Pancreas (tissue), 10 donors: ENCODE measurements at regions not wholly inside any gene's neighbourhood (a gene's known extent, or its start where the extent isn't known, plus 50 kb on each side); places are given as distances from the start of the nearest gene placed in this dataset.

ENCODE experiments used
- ATAC-seq, 4 donors: fragments of 200-7000 bp; cut with Tn5 transposase; one replicate each; pipeline versions ENCODE4 v1.8.0 to v1.9.1; 2020; ENCODE audit warnings: mild to moderate bottlenecking in 4 of 4, moderate library complexity in 4 of 4
- DNase-seq, 6 donors: peaks; one replicate each; pipeline ENCODE4 v3.0.0-alpha.2; 2020
- FAIRE-seq: peaks from 2 replicates; lab custom pipeline; 2012; peaks lifted over from hg19 to GRCh38; lab: Jason Lieb, UNC
- H3K27ac ChIP-seq, 4 donors: fragments of 200-600 bp; sonication (generic); 1 replicate in 3 of 4; 2 replicates in 1 of 4; pipeline versions ENCODE4 v1.5.0 to v1.8.0; 2020
- H3K27me3 ChIP-seq, 4 donors: fragments of 200-600 bp; one replicate each; pipeline ENCODE4 v1.8.0; 2021
- H3K36me3 ChIP-seq, 3 donors: fragments of 200-600 bp; sonication (generic) in 1 of 3; one replicate each; pipeline versions ENCODE4 v1.5.0 to v1.8.0; 2020 to 2021
- H3K4me1 ChIP-seq, 3 donors: fragments of 200-600 bp; one replicate each; pipeline ENCODE4 v1.8.0; 2021
- H3K4me3 ChIP-seq, 4 donors: fragments of 200-600 bp; sonication (generic) in 2 of 4; one replicate each; pipeline versions ENCODE4 v1.5.0 to v1.8.0; 2020 to 2021
- H3K9me3 ChIP-seq, 4 donors: fragments of 200-600 bp; one replicate each; pipeline ENCODE4 v1.8.0; 2021
- CTCF ChIP-seq, 4 donors: fragments of 200-600 bp; sonication (generic) in 3 of 4; IDR thresholded peaks; one replicate each; pipeline versions ENCODE4 v1.5.0 to v1.8.0; 2021; ENCODE audit warnings: antibody characterized with exemption in 4 of 4
- WGBS, 2 donors: extraction: QIAGEN DNeasy Blood & Tissue Kit; methylation state at CpG; one replicate each; pipeline ENCODE4 v1.1.7; 2013; 5-methylcytosine and 5-hydroxymethylcytosine counted together
- intact Hi-C, 3 donors: fragments of 100-400 bp; cut with DNase I; formaldehyde crosslinking; loops; one replicate each; pipeline versions ENCODE4 v1.11.1 to v1.14.2; 2022
- donor health status: healthy with polysubstance abuse.
- donor health status: DM: no; HTN: no; CAD: no; lungs with moderate emphysema.
- donor health status: DM: no; HTN: no; CAD: no.
- donor health status: control.
- donor health status: control.
- donor health status: Bipolar disorder and iron deficiency.
- donor health status: DM: yes; HTN: yes; CAD: no.
- donor health status: DM: no; HTN: no; CAD: no.
- donor health status: DM: no; HTN: no; CAD: no.
- donor health status: DM: yes; HTN: yes; CAD: no.

GRCh38 chr3:89802881-89803280, 695.5 kb downstream of the EPHA3 start:
- Histone ChIP-seq H3K4me1 (no peaks in the 10 kb centered on the region), H3K36me3 (no peaks in the 10 kb centered on the region), H3K27ac (no peak overlapping the region), H3K27me3 (no peaks in the 10 kb centered on the region), H3K4me3 (no peak overlapping the region), H3K9me3 (no peaks in the 10 kb centered on the region)
- no peak for FAIRE-seq
- no peak for ATAC-seq
- intact Hi-C loops: no loop called here
- no peak for DNase-seq
- no peak for TF ChIP-seq CTCF (IDR thresholded peaks at IDR 0.05)

DNA sequence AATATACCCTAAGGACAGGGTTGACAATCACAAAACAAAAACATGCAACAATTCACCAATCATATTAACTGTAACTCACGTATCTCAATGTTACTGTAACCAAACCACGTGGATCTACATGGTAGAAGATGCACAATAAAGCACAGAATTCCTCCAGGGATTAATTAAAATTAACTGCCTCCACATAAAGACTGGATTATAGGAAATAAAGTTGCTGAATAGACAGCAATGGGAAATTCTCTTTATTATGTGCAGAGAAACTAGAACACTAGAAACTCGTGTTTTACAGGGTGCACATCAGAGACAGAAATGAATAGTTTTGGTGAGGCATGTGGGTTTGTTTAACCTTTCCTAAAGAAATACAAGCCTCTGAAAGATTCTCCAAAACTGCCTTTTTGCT, 696.3 kb downstream of the EPHA3 start:
- TF ChIP-seq CTCF (IDR thresholded peaks at IDR 0.05): no peak
- no peak overlapping the region for H3K27ac ChIP-seq
- H3K27me3 ChIP-seq: no peaks in the 10 kb centered on the region
- intact Hi-C loops: no loop called here
- H3K4me1 ChIP-seq: no peaks in the 10 kb centered on the region
- H3K4me3 ChIP-seq: no peak overlapping the region
- H3K36me3 ChIP-seq: no peaks in the 10 kb centered on the region
- ATAC-seq (no peak), FAIRE-seq (no peak), DNase-seq (no peak)
- H3K9me3 ChIP-seq: no peaks in the 10 kb centered on the region
- 42 to 49% methylated on average over 3 of the region's 3 CpGs for WGBS, 2 donors

DNA sequence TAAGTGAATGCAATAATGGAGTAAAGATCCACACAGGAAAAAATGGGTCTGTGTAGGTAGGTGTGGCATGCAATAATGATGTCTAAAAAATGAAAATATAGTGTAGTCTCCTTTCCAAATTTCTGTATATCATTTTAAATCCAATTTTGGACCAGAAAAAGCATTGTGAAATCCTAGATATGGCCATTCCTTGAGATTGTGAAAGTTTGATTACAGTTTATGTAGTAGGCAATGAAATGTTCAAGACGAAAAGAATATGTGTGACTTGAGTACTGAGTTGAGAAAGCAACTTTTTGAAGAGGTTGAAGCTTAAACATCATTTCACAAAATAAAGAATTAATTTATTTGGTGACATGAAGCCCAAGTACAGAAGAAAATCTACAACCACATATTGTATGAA, 698.7 kb downstream of the EPHA3 start:
- Histone ChIP-seq H3K4me1 (no peaks in the 10 kb centered on the region), H3K9me3 (no peaks in the 10 kb centered on the region), H3K27me3 (no peaks in the 10 kb centered on the region), H3K27ac (no peak overlapping the region), H3K36me3 (no peaks in the 10 kb centered on the region), H3K4me3 (no peak overlapping the region)
- DNase-seq (no peak), FAIRE-seq (no peak), ATAC-seq (no peak)
- no peak for TF ChIP-seq CTCF (IDR thresholded peaks at IDR 0.05)
- 54 to 76% methylated on average over 1 of the region's 1 CpG for WGBS, 2 donors
- intact Hi-C loops: no loop called here

GRCh38 chr3:89808680-89809197, 701.3 kb downstream of the EPHA3 start:
- H3K27me3 ChIP-seq: no peaks in the 10 kb centered on the region
- H3K4me3 ChIP-seq: no peak overlapping the region
- no peak overlapping the region for H3K27ac ChIP-seq
- no peaks in the 10 kb centered on the region for H3K9me3 ChIP-seq
- no peak for TF ChIP-seq CTCF (IDR thresholded peaks at IDR 0.05)
- no peak for FAIRE-seq
- no peaks in the 10 kb centered on the region for H3K4me1 ChIP-seq
- intact Hi-C loops: no loop called here
- ATAC-seq: no peak
- no peaks in the 10 kb centered on the region for H3K36me3 ChIP-seq
- no peak for DNase-seq

DNA sequence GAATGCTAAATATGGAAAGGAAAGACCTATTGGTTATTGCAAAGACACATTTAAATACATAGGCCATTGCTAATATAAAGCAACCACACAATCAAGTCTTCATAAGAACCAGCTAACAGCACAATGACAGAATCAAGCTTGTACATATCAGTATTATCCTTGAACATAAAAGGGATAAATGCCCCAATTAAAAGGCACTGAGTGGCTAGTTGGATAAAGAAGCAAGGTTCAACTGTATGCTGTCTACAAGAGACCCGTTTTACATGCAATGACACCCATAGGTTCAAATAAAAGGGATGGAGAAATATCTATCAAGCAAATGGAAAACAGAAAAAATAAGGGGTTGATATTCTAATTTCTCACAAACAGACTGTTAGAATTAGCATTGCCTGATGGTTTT, 706.1 kb downstream of the EPHA3 start:
- Histone ChIP-seq H3K9me3 (no peaks in the 10 kb centered on the region), H3K4me1 (no peaks in the 10 kb centered on the region), H3K36me3 (no peaks in the 10 kb centered on the region), H3K27me3 (no peaks in the 10 kb centered on the region), H3K4me3 (no peak overlapping the region), H3K27ac (no peak overlapping the region)
- no peak for ATAC-seq
- no peak for TF ChIP-seq CTCF (IDR thresholded peaks at IDR 0.05)
- no peak for FAIRE-seq
- 40 to 46% methylated on average over 1 of the region's 1 CpG for WGBS, 2 donors
- no peak for DNase-seq
- intact Hi-C loops: no loop called here
